GM21423 (cell line): ENCODE measurements at regions not wholly inside any gene's neighbourhood (a gene's known extent, or its start where the extent isn't known, plus 50 kb on each side); places are given as distances from the start of the nearest gene placed in this dataset.
"Not testable (repeated sequence)": the region's sequence is repeated elsewhere in the genome, so short reads cannot be mapped to it uniquely, and the experiment has no call there.

Experiments used
- ATAC-seq: cut with Tn5 transposase; IDR thresholded peaks from one replicate; pipeline ENCODE4 v1.9.1; 2021; ENCODE audit warnings: mild to moderate bottlenecking, moderate library complexity; ENCODE audit not compliant: unreplicated experiment

DNA sequence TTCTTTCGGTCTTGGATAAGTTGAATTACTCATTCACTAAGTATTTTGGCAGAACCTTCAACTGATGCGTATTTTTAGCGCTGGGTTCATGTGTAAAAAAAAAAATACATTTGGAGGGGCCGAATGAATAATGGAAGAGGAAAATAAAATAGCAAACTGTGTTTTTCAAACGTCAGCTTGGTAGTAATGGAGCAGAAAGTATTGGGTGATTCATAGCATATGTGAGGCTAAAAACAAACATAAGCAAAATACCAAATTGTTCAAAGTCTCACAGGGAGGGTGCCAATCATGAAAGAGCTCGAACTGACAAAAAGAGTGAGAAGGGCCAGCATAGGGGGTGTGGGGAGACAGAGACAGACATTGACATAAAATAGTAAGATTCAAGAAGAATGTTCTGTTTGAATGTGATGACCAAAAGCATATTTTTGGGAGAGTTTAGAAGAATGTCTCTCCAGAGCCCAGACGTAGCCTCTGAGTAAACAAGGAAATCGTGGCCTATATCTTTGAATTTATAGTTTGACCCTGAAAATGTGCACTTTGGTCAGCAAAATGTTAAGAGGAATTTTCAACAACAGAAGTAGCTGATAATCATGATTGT is 174.9 kb upstream of the HMHB1 start:
- no peak for ATAC-seq

DNA sequence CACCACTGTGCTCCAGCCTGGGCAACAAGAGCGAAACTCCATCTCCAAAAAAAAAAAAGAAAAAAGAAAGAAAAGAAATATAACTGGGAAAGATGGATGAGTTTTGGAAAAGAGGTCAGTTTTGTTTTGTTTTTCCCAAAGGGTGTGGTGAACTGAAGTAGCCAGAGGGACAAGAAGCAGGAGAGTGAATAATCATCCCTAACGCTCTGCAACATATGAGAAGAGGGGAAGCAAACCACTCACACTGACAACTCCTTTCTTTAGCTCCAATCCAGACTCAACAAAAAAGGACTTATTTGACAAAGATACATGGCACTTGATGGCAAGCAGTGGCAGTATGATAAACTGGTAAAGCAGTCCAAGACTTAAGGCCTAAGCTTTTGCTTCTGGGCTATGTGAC is 176.1 kb upstream of the HMHB1 start:
- ATAC-seq: no peak

- ATAC-seq: no peak
Measured at GRCh38 chr5:143635146-143635752, 176.7 kb upstream of the HMHB1 start.

- no peak for ATAC-seq
Measured at GRCh38 chr5:143634689-143635088, 177.3 kb upstream of the HMHB1 start.

DNA sequence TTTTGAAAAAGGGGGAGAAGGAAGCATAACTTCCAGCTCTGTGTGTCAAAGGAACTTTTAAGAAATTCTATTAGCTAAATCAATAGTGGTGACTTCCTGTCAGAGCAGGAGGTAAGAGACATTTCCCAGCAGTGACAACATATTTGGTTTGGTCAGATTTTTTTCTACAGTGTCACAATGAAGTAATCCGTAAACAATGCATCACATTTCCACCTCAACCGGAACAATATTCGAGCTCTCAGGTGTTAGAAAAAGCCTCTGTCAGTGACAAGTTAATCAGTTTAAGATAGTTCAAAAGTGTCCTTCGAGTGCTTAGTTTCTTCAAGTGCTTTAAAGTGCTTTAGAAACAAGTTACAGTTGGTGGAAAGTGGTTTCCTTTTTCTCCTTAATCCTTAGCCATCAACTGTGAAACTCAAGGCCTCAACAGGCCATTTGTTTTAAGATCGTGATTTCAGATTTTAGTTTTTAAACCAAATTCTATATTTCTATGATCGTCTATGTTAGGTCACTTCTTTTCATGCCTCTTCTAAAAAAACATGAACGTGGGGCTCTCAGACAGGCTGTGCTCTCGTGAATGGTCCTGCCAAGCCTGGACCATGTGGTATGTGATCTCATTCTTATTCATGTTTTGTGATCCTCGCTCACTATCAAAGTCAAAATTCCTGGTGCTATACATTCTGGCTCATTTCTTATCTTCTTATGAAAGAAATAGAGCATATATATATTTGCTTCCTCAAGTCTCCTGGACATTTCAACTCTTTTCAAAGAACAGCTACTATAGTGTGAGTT is 181.9 kb upstream of the HMHB1 start:
- ATAC-seq: no peak

DNA sequence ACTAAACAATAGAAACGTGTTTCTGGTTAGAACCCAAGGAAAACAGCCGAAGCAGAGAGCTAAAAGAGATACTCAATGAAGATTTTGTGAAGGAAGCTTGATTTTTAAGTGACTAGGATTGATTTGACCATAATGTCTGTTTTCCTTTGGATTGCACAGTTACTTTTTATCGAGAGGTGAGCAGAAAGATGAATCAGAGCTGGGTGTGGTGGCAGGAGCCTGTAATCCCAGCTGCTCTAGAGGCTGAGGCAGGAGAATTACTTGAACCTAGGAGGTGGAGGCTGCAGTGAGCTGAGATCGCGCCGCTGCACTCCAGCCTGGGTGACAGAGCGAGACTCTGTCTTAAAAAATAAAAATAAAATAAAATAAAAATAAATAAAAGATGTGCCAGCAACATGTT is 186.9 kb upstream of the HMHB1 start:
- ATAC-seq: not testable (repeated sequence)

GRCh38 chr5:143624465-143624864 is 187.5 kb upstream of the HMHB1 start:
- ATAC-seq: no peak

- ATAC-seq: no peak
Measured at GRCh38 chr5:143619040-143619439, 192.9 kb upstream of the HMHB1 start.

GRCh38 chr5:143618141-143618540 is 193.8 kb upstream of the HMHB1 start:
- ATAC-seq: no peak

GRCh38 chr5:143614831-143615230 is 197.1 kb upstream of the HMHB1 start:
- no peak for ATAC-seq

DNA sequence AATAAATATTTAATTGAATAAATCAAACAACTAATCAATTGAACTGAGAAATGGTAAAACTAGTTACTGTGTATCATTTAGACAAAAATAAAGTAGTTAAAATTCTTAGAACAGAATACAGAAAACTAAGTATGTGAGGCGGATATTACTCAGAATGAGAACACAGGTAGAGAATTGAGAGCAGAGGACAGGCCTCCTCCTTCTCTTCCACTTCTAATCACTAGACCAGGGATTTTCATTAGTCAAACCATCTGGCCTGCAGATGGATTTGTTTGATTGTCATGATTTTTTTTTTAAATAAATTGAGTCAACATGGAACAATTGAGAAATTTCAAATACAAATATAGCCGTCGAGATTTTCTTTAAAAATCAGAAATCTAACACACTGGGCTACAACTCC is 198.6 kb upstream of the HMHB1 start:
- no peak for ATAC-seq

DNA sequence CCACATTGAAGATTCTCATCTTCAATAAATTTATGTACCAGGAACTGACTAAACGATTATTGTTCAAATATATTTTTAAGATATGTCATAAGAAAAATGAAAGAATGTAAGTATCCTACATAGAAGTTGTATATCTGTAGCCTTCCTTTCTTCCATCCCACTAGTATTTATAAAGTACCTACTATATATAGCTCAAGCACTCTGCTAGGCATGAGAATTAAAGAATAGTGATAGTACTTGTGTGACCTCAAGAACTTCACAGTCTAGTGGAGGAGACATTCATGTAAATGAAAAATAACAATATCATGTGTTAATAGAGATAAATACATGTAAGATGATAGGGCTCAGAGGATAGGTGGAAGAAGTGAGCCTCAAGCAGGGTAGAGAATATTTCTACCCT is 201.0 kb upstream of the HMHB1 start:
- ATAC-seq: no peak

- peak; percentile 89 for ATAC-seq
Measured at GRCh38 chr5:143606043-143606752, 202.7 kb upstream of the NR3C1 start.

DNA sequence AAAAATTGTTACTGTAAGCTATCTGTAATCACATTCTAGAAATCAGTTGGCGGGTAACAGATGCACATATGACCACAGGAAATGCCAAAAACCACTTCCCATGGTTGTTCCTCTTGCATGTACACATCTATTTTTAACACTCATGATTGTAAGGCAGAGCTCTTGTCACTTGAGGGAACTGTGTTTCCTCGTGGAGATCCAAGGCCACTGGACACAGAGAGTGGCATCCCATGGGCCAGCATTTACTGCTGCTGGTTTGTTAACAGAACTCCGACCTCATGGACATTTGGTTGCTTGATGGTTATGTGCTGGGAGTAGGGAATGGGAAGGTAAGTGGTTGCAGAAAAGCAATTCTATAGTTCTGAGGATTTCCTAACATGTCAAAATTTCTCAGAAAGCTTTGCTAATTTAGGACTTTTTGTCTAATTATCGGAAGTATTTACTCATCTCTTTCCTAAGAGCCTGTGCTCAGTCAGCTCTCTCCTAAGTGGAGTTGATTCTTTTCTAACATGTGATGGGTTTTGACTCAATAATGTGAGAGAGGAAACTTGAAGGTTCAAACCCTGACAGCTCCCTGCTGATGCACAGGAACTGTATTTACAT is 202.0 kb upstream of the NR3C1 start:
- peak; percentile 73 for ATAC-seq

DNA sequence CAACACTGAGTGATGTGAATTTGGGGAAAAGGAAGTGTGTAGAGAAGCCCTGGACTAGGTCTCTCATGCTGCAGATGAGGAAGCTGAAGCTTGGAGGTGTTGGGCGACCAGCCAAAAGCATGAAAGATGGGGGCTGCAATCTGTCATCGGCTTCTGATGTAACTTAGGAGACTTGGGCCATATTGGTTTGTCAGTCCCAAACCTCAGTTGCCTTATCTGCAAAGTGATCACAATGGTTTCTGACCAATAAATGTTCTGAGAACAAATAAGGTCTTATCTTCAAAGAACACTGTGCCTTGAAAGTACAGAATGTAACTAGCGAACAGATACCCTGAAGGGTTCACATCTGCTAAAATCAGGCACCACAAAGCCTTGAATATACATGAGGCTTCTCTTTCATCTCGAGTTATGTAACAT is 198.4 kb upstream of the NR3C1 start:
- ATAC-seq: no peak

- ATAC-seq: no peak
Measured at GRCh38 chr5:143601357-143601756, 197.9 kb upstream of the NR3C1 start.

GRCh38 chr5:143600396-143601075 is 197.1 kb upstream of the NR3C1 start:
- no peak for ATAC-seq

GRCh38 chr5:143599474-143599873 is 196.0 kb upstream of the NR3C1 start:
- ATAC-seq: no peak

GRCh38 chr5:143596824-143597223 is 193.3 kb upstream of the NR3C1 start:
- no peak for ATAC-seq

DNA sequence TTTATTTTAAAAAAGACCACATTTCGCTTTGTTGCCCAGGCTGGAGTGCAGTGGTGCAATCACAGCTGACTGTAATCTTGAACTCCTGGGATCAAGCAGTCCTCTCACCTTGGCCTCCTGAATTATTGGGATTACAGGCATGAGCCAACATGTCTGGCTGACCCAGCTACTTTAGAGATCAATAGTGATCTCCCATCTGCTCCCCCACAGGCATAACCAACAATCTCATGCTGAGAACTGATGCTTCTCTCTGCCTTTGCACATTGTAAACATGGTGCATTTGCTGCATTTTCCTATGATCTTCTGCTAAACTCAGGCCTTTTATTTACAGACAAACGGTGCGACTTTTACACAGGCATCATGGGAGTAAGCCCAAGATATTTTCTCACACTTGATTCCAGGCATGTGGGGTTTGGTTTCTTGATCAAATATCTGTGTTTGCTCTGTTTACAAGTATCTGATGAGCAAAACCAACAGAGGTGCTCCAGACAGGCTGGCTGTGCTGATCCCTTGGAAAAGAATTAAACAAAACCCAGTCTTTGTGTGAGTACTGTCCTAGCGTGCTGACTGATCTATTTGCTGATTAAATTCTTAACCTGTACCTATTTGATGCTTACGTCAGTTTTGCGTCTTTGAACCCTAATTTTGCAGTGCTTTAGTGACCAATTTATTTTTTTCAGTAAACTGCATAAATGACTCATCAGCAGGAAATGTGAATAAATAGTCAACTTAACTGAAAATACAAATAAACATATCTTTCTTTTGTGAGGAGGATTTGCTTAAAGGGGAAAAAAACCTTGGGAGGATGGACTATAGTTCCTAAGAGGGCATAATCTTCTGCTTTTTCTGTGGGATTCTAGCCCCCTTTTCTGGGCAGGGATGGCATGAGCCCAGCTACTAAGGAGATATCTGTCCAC is 191.7 kb upstream of the NR3C1 start:
- no peak for ATAC-seq
